Inflammatory macrophage treated with lipopolysaccharide for 1 hour (primary cell): ENCODE measurements at regions not wholly inside any gene's neighbourhood (a gene's known extent, or its start where the extent isn't known, plus 50 kb on each side); places are given as distances from the start of the nearest gene placed in this dataset.

Source experiments
- DNase-seq, 2 donors: peaks; one replicate each; pipeline ENCODE4 v3.0.0-alpha.2; 2020 to 2022

- DNase-seq = no peak
These were observed 177.9 kb upstream of the KCNN2 start for GRCh38 chr5:114184006-114184405.

GRCh38 chr5:114185274-114185673 lies 176.6 kb upstream of the KCNN2 start:
- DNase-seq = no peak

GRCh38 chr5:114191441-114191840 lies 170.4 kb upstream of the KCNN2 start:
- DNase-seq = no peak

- DNase-seq = no peak
These were observed 169.8 kb upstream of the KCNN2 start for GRCh38 chr5:114192108-114192507.

- DNase-seq = no peak
These were observed 160.5 kb upstream of the KCNN2 start for GRCh38 chr5:114201332-114201731.

GRCh38 chr5:114204923-114205322 lies 156.9 kb upstream of the KCNN2 start:
- DNase-seq = no peak

- no peak for DNase-seq
These were observed 155.2 kb upstream of the KCNN2 start for GRCh38 chr5:114206640-114207039.

GRCh38 chr5:114207615-114208014 lies 154.3 kb upstream of the KCNN2 start:
- no peak for DNase-seq

- no peak for DNase-seq
These were observed 153.8 kb upstream of the KCNN2 start for GRCh38 chr5:114208120-114208519.

- DNase-seq = no peak
These were observed 153.3 kb upstream of the KCNN2 start for GRCh38 chr5:114208588-114208987.

- DNase-seq = no peak
These were observed 151.2 kb upstream of the KCNN2 start for GRCh38 chr5:114210662-114211061.

GRCh38 chr5:114221807-114222206 lies 140.1 kb upstream of the KCNN2 start:
- DNase-seq = no peak

- peak in 1 of 2 donors; percentile 7 for DNase-seq
These were observed 138.0 kb upstream of the KCNN2 start for GRCh38 chr5:114223866-114224265.

GRCh38 chr5:114237766-114238165 lies 124.1 kb upstream of the KCNN2 start:
- DNase-seq = no peak

GRCh38 chr5:114238771-114239313 lies 123.0 kb upstream of the KCNN2 start:
- DNase-seq = no peak

- DNase-seq = no peak
These were observed 118.4 kb upstream of the KCNN2 start for GRCh38 chr5:114243281-114243971.

- no peak for DNase-seq
These were observed 117.9 kb upstream of the KCNN2 start for GRCh38 chr5:114243972-114244317.

GRCh38 chr5:114249823-114250222 lies 112.0 kb upstream of the KCNN2 start:
- DNase-seq = no peak

- no peak for DNase-seq
These were observed 111.3 kb upstream of the KCNN2 start for GRCh38 chr5:114250536-114250935.

GRCh38 chr5:114252226-114252625 lies 109.6 kb upstream of the KCNN2 start:
- no peak for DNase-seq

GRCh38 chr5:114255260-114255659 lies 106.6 kb upstream of the KCNN2 start:
- DNase-seq = no peak

- no peak for DNase-seq
These were observed 99.9 kb upstream of the KCNN2 start for GRCh38 chr5:114261989-114262388.

GRCh38 chr5:114265432-114266060 lies 96.3 kb upstream of the KCNN2 start:
- DNase-seq = no peak

GRCh38 chr5:114266374-114266773 lies 95.5 kb upstream of the KCNN2 start:
- no peak for DNase-seq

- DNase-seq = no peak
These were observed 65.7 kb upstream of the KCNN2 start for GRCh38 chr5:114296191-114296590.
